NCI-H2171 (cell line): ENCODE measurements at regions not wholly inside any gene's neighbourhood (a gene's known extent, or its start where the extent isn't known, plus 50 kb on each side); places are given as distances from the start of the nearest gene placed in this dataset.
"Not testable (repeated sequence)": the region's sequence is repeated elsewhere in the genome, so short reads cannot be mapped to it uniquely, and the experiment has no call there.

Experiments used
- DNase-seq: peaks from one replicate; lab custom pipeline; 2025; lab: John Stamatoyannopoulos, UW

- DNase-seq: no peak
These were observed 150.1 kb downstream of the NAA11 start for GRCh38 chr4:79175716-79176115.

GRCh38 chr4:79174490-79175252 is 151.2 kb downstream of the NAA11 start:
- DNase-seq: no peak

GRCh38 chr4:79173186-79173585 is 152.7 kb downstream of the NAA11 start:
- no peak for DNase-seq

GRCh38 chr4:79170077-79170476 is 155.8 kb downstream of the NAA11 start:
- no peak for DNase-seq

- DNase-seq: peak; percentile 79
These were observed 160.8 kb downstream of the NAA11 start for GRCh38 chr4:79164907-79165610.

- DNase-seq: peak; percentile 19
These were observed 161.8 kb downstream of the NAA11 start for GRCh38 chr4:79163981-79164490.

- no peak for DNase-seq
These were observed 164.9 kb downstream of the NAA11 start for GRCh38 chr4:79160962-79161361.

- not testable (repeated sequence) for DNase-seq
These were observed 167.2 kb downstream of the NAA11 start for GRCh38 chr4:79158705-79159104.

- no peak for DNase-seq
These were observed 170.5 kb downstream of the NAA11 start for GRCh38 chr4:79155336-79155735.

- DNase-seq: no peak
These were observed 174.9 kb downstream of the NAA11 start for GRCh38 chr4:79150820-79151416.

GRCh38 chr4:79148369-79148768 is 177.5 kb downstream of the NAA11 start:
- no peak for DNase-seq

- no peak for DNase-seq
These were observed 178.6 kb downstream of the NAA11 start for GRCh38 chr4:79147251-79147650.

- no peak for DNase-seq
These were observed 184.3 kb downstream of the NAA11 start for GRCh38 chr4:79141530-79141929.

- no peak for DNase-seq
These were observed 191.1 kb downstream of the NAA11 start for GRCh38 chr4:79134767-79135166.

- DNase-seq: no peak
These were observed 193.0 kb downstream of the NAA11 start for GRCh38 chr4:79132826-79133225.

GRCh38 chr4:79121875-79122358 is 182.7 kb upstream of the PAQR3 start:
- DNase-seq: no peak

GRCh38 chr4:79121223-79121622 is 182.0 kb upstream of the PAQR3 start:
- no peak for DNase-seq

GRCh38 chr4:79117051-79117450 is 177.8 kb upstream of the PAQR3 start:
- DNase-seq: not testable (repeated sequence)

GRCh38 chr4:79107014-79107413 is 167.8 kb upstream of the PAQR3 start:
- no peak for DNase-seq

- no peak for DNase-seq
These were observed 149.9 kb upstream of the PAQR3 start for GRCh38 chr4:79088946-79089691.

- no peak for DNase-seq
These were observed 147.8 kb upstream of the PAQR3 start for GRCh38 chr4:79087071-79087470.

- no peak for DNase-seq
These were observed 144.3 kb upstream of the PAQR3 start for GRCh38 chr4:79083406-79084010.
